Mesenchymal stem cell (in vitro differentiated cells and primary cell): ENCODE measurements at regions not wholly inside any gene's neighbourhood (a gene's known extent, or its start where the extent isn't known, plus 50 kb on each side); places are given as distances from the start of the nearest gene placed in this dataset.

Experiments
- DNase-seq: peaks from one replicate; pipeline ENCODE4 v3.0.0-alpha.2; 2013
- H2AFZ ChIP-seq: one replicate; pipeline ENCODE4 v1.6.1; 2013; ENCODE audit warnings: low read depth, mild to moderate bottlenecking, control low read depth, inconsistent platforms, low read length, moderate library complexity
- H2AK5ac ChIP-seq: 2 replicates; pipeline ENCODE4 v1.6.1; 2013; ENCODE audit warnings: low read length, moderate library complexity, mild to moderate bottlenecking, inconsistent platforms; ENCODE audit not compliant: severe bottlenecking
- H2BK120ac ChIP-seq: one replicate; pipeline ENCODE4 v1.6.1; 2013; ENCODE audit warnings: low read depth, mild to moderate bottlenecking, inconsistent platforms, low read length, moderate library complexity
- H2BK12ac ChIP-seq, 2 experiments: one replicate each; pipeline ENCODE4 v1.6.1; 2013; ENCODE audit warnings: inconsistent platforms in 2 of 2, low read length in 2 of 2, mild to moderate bottlenecking in 2 of 2, moderate library complexity in 2 of 2, control low read depth in 1 of 2
- H2BK15ac ChIP-seq: one replicate; pipeline ENCODE4 v1.6.1; 2013; ENCODE audit warnings: mild to moderate bottlenecking, low read depth, inconsistent platforms; ENCODE audit not compliant: poor library complexity, severe bottlenecking
- H2BK5ac ChIP-seq: 2 replicates; pipeline ENCODE4 v1.6.1; 2013; ENCODE audit warnings: low read depth, mild to moderate bottlenecking, low read length, control low read depth, inconsistent platforms; ENCODE audit not compliant: poor library complexity, severe bottlenecking
- H3K14ac ChIP-seq, 2 experiments: one replicate each; pipeline ENCODE4 v1.6.1; 2013; ENCODE audit warnings: inconsistent platforms in 2 of 2, low read length in 2 of 2, control low read depth in 1 of 2, mild to moderate bottlenecking in 1 of 2, moderate library complexity in 1 of 2
- H3K18ac ChIP-seq, 2 experiments: one replicate each; pipeline ENCODE4 v1.6.1; 2013; ENCODE audit warnings: inconsistent platforms in 2 of 2, low read length in 2 of 2, control low read depth in 1 of 2, low read depth in 1 of 2, mild to moderate bottlenecking in 1 of 2
- H3K23ac ChIP-seq, 2 experiments: one replicate each; pipeline ENCODE4 v1.6.1; 2013; ENCODE audit warnings: inconsistent platforms in 2 of 2, low read length in 2 of 2, mild to moderate bottlenecking in 2 of 2, moderate library complexity in 2 of 2, control low read depth in 1 of 2
- H3K27ac ChIP-seq: 2 replicates; pipeline ENCODE4 v1.5.1; 2013; ENCODE audit warnings: mild to moderate bottlenecking, moderate library complexity, low read length, control low read depth, inconsistent platforms; ENCODE audit not compliant: poor library complexity, severe bottlenecking
- H3K27me3 ChIP-seq, 2 experiments: 2 replicates each; pipeline versions ENCODE4 v1.6.1 to v1.7.0; 2013; ENCODE audit warnings: low read length in 2 of 2, mild to moderate bottlenecking in 2 of 2, moderate library complexity in 2 of 2, control low read depth in 1 of 2, inconsistent platforms in 1 of 2; ENCODE audit not compliant: control insufficient read depth in 1 of 2, insufficient read depth in 1 of 2
- H3K36me3 ChIP-seq, 2 experiments: 2 replicates each; pipeline versions ENCODE4 v1.6.1 to v1.7.0; 2013; ENCODE audit warnings: low read length in 2 of 2, control low read depth in 1 of 2, inconsistent platforms in 1 of 2, low read depth in 1 of 2, mild to moderate bottlenecking in 1 of 2; ENCODE audit not compliant: insufficient read depth in 2 of 2, control insufficient read depth in 1 of 2
- H3K4ac ChIP-seq, 2 experiments: one replicate each; pipeline ENCODE4 v1.6.1; 2013; ENCODE audit warnings: inconsistent platforms in 2 of 2, low read length in 2 of 2, mild to moderate bottlenecking in 2 of 2, moderate library complexity in 2 of 2, control low read depth in 1 of 2, low read depth in 1 of 2
- H3K4me1 ChIP-seq: 2 replicates; pipeline ENCODE4 v1.6.1; 2013; ENCODE audit warnings: low read depth, low read length, control low read depth; ENCODE audit not compliant: control insufficient read depth, insufficient read depth
- H3K4me2 ChIP-seq: 2 replicates; pipeline ENCODE4 v1.6.1; 2013; ENCODE audit warnings: low read length, mild to moderate bottlenecking, inconsistent platforms; ENCODE audit not compliant: poor library complexity, severe bottlenecking
- H3K4me3 ChIP-seq, 2 experiments: 2 replicates each; pipeline versions ENCODE4 v1.5.1 to v1.7.0; 2013; ENCODE audit warnings: low read length in 2 of 2, mild to moderate bottlenecking in 2 of 2, control low read depth in 1 of 2, low read depth in 1 of 2; ENCODE audit not compliant: insufficient read depth in 1 of 2
- H3K79me1 ChIP-seq: replicated peaks from 2 replicates; pipeline ENCODE4 v1.6.1; 2013; ENCODE audit warnings: mild to moderate bottlenecking, control low read depth, low read length, inconsistent platforms; ENCODE audit not compliant: poor library complexity, severe bottlenecking
- H3K9ac ChIP-seq: 2 replicates; pipeline ENCODE4 v1.7.0; 2013; ENCODE audit warnings: mild to moderate bottlenecking, low read length, moderate library complexity
- H3K9me3 ChIP-seq: 2 replicates; pipeline ENCODE4 v1.7.0; 2013; ENCODE audit warnings: mild to moderate bottlenecking, low read length; ENCODE audit not compliant: control insufficient read depth
- H4K8ac ChIP-seq: one replicate; pipeline ENCODE4 v1.6.1; 2013; ENCODE audit warnings: inconsistent platforms, mild to moderate bottlenecking, low read length, moderate library complexity
- H4K91ac ChIP-seq: one replicate; pipeline ENCODE4 v1.6.1; 2013; ENCODE audit warnings: mild to moderate bottlenecking, low read length, inconsistent platforms
- WGBS: methylation state at CpG from one replicate; pipeline ENCODE4 v1.1.7; 2013; ENCODE audit warnings: mixed read lengths; 5-methylcytosine and 5-hydroxymethylcytosine counted together

GRCh38 chr7:153941061-153941460 lies 111.1 kb upstream of the DPP6 start:
- no peak overlapping the region for H3K4me3 ChIP-seq
- H3K27ac ChIP-seq = no peak overlapping the region
- H2BK12ac ChIP-seq = no peak overlapping the region
- no peaks in the 10 kb centered on the region for H3K79me1 ChIP-seq
- no peak overlapping the region for H2BK5ac ChIP-seq
- H3K9me3 ChIP-seq = no peaks in the 10 kb centered on the region
- no peaks in the 10 kb centered on the region for H3K36me3 ChIP-seq
- 64% methylated on average over 5 of the region's 5 CpGs for WGBS
- no peak overlapping the region for H4K8ac ChIP-seq
- H2BK120ac ChIP-seq = no peak overlapping the region
- H3K9ac ChIP-seq = no peak overlapping the region
- no peak overlapping the region for H4K91ac ChIP-seq
- H3K18ac ChIP-seq = no peak overlapping the region
- H3K4me2 ChIP-seq = no peak overlapping the region
- no peak overlapping the region for H2BK15ac ChIP-seq
- H3K23ac ChIP-seq = no peak overlapping the region
- DNase-seq = no peak
- H3K14ac ChIP-seq = no peak overlapping the region
- H3K27me3 ChIP-seq = no peaks in the 10 kb centered on the region
- no peak overlapping the region for H2AK5ac ChIP-seq
- H3K4me1 ChIP-seq = no peaks in the 10 kb centered on the region
- no peak overlapping the region for H2AFZ ChIP-seq
- no peak overlapping the region for H3K4ac ChIP-seq

GRCh38 chr7:153942036-153942435 lies 110.2 kb upstream of the DPP6 start:
- H3K23ac ChIP-seq = no peak overlapping the region

GRCh38 chr7:153943457-153943856 lies 108.7 kb upstream of the DPP6 start:
- Histone ChIP-seq H3K18ac (no peak overlapping the region), H3K14ac (no peak overlapping the region), H3K9me3 (no peaks in the 10 kb centered on the region), H3K4ac (no peak overlapping the region), H3K23ac (no peak overlapping the region), H2AFZ (no peak overlapping the region), H2BK120ac (no peak overlapping the region), H2BK12ac (no peak overlapping the region), H3K4me3 (no peak overlapping the region), H3K79me1 (no peaks in the 10 kb centered on the region), H4K8ac (no peak overlapping the region), H3K4me2 (no peak overlapping the region), H4K91ac (no peak overlapping the region), H3K27ac (no peak overlapping the region), H3K4me1 (no peaks in the 10 kb centered on the region), H2BK5ac (no peak overlapping the region), H2AK5ac (no peak overlapping the region), H3K27me3 (no peaks in the 10 kb centered on the region), H3K36me3 (no peaks in the 10 kb centered on the region), H2BK15ac (no peak overlapping the region), H3K9ac (no peak overlapping the region)
- DNase-seq = no peak
- 39% methylated on average over 2 of the region's 4 CpGs for WGBS

More at GRCh38 chr7:153942036-153942435, 110.2 kb upstream of the DPP6 start:
- H3K27me3 ChIP-seq = no peaks in the 10 kb centered on the region
- no peak overlapping the region for H2BK12ac ChIP-seq
- no peak overlapping the region for H2AK5ac ChIP-seq
- no peak overlapping the region for H2BK5ac ChIP-seq
- H3K14ac ChIP-seq = no peak overlapping the region
- H3K4me2 ChIP-seq = no peak overlapping the region
- no peak overlapping the region for H2BK15ac ChIP-seq
- no peak overlapping the region for H3K4me3 ChIP-seq
- H3K36me3 ChIP-seq = no peaks in the 10 kb centered on the region
- H2BK120ac ChIP-seq = no peak overlapping the region
- no peaks in the 10 kb centered on the region for H3K9me3 ChIP-seq
- H3K27ac ChIP-seq = no peak overlapping the region
- no peaks in the 10 kb centered on the region for H3K4me1 ChIP-seq
- no peak for DNase-seq
- H3K79me1 ChIP-seq = no peaks in the 10 kb centered on the region
- H3K9ac ChIP-seq = no peak overlapping the region
- H4K91ac ChIP-seq = no peak overlapping the region
- H3K18ac ChIP-seq = no peak overlapping the region
- 86% methylated on average over 7 of the region's 7 CpGs for WGBS
- no peak overlapping the region for H4K8ac ChIP-seq
- no peak overlapping the region for H2AFZ ChIP-seq
- H3K4ac ChIP-seq = no peak overlapping the region

- Histone ChIP-seq H3K14ac (no peak overlapping the region), H3K4me1 (no peaks in the 10 kb centered on the region), H3K9ac (no peak overlapping the region), H3K4me3 (no peak overlapping the region), H3K23ac (no peak overlapping the region), H3K79me1 (no peaks in the 10 kb centered on the region), H2BK12ac (no peak overlapping the region), H3K18ac (no peak overlapping the region), H2AFZ (no peak overlapping the region), H3K27me3 (no peaks in the 10 kb centered on the region), H3K4me2 (no peak overlapping the region), H2BK5ac (no peak overlapping the region), H2BK120ac (no peak overlapping the region), H4K8ac (no peak overlapping the region), H2AK5ac (no peak overlapping the region), H3K36me3 (no peaks in the 10 kb centered on the region), H3K4ac (no peak overlapping the region), H2BK15ac (no peak overlapping the region), H4K91ac (no peak overlapping the region), H3K27ac (no peak overlapping the region), H3K9me3 (no peaks in the 10 kb centered on the region)
- DNase-seq = no peak
- WGBS = 78% methylated on average over 12 of the region's 12 CpGs
Observed at GRCh38 chr7:153943861-153944260, 108.3 kb upstream of the DPP6 start.
